Activated B cell treated with CpG ODN at 0.5 μM for 24 hours (primary cell): ENCODE measurements at regions not wholly inside any gene's neighbourhood (a gene's known extent, or its start where the extent isn't known, plus 50 kb on each side); places are given as distances from the start of the nearest gene placed in this dataset.

Experiments used
- ATAC-seq: fragments of 200-7000 bp; cut with Tn5 transposase; one replicate; pipeline ENCODE4 v1.10.0; 2021; ENCODE audit warnings: low read depth, mild to moderate bottlenecking, moderate library complexity
- CTCF ChIA-PET: fragments of 350-600 bp; sonication (Branson Sonifier 250); formaldehyde crosslinking; loops from one replicate; lab custom pipeline; 2021; ENCODE audit warnings: antibody characterized with exemption; lab: Charles Lee
- POLR2A ChIA-PET: fragments of 350-600 bp; sonication (Branson Sonifier 250); formaldehyde crosslinking; loops from one replicate; lab custom pipeline; 2021; ENCODE audit warnings: antibody characterized with exemption; lab: Charles Lee
- DNase-seq: peaks from one replicate; pipeline ENCODE4 v3.0.0; 2022
- H3K27ac Mint-ChIP-seq: one replicate; pipeline ENCODE4 v1.8.0; 2020; ENCODE audit warnings: mixed read lengths
- H3K27me3 Mint-ChIP-seq: one replicate; pipeline ENCODE4 v1.8.0; 2021; ENCODE audit warnings: mixed read lengths
- H3K36me3 Mint-ChIP-seq: one replicate; pipeline ENCODE4 v1.8.0; 2021; ENCODE audit warnings: low read depth, mixed read lengths
- H3K4me1 Mint-ChIP-seq: one replicate; pipeline ENCODE4 v1.8.0; 2021; ENCODE audit warnings: mixed read lengths
- H3K4me3 Mint-ChIP-seq: one replicate; pipeline ENCODE4 v1.8.0; 2020; ENCODE audit warnings: mild to moderate bottlenecking, mixed read lengths
- H3K9me3 Mint-ChIP-seq: one replicate; pipeline ENCODE4 v1.8.0; 2020; ENCODE audit warnings: mixed read lengths
- CTCF ChIP-seq: fragments of 200-600 bp; IDR thresholded peaks from one replicate; pipeline ENCODE4 v1.8.0; 2022; ENCODE audit warnings: antibody characterized with exemption, mild to moderate bottlenecking
- intact Hi-C: fragments of 100-400 bp; cut with micrococcal nuclease; formaldehyde crosslinking; loops from one replicate; pipeline ENCODE4 v1.15.1; 2024

DNA sequence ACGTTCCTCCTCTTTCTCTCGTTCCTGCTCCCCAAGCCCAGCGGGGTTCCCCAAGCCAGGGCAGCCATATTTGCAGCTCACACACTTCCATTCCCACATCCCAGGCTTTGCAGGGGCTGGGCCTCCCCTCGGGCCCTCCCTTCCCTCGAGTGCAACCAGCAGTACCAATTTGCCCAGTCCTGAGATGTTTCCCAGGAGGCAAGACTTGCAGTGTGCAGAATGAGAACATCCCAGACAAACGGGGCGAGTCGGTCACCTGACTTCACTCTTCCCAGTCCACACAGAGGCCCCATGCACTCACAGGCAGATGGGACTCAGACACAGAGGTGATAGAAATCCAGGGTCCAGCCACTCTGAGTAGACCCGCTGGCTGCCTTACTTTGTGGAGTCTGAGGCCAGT is 56.2 kb upstream of the SLC6A6 start:
- CTCF ChIA-PET, result no interaction called here

DNA sequence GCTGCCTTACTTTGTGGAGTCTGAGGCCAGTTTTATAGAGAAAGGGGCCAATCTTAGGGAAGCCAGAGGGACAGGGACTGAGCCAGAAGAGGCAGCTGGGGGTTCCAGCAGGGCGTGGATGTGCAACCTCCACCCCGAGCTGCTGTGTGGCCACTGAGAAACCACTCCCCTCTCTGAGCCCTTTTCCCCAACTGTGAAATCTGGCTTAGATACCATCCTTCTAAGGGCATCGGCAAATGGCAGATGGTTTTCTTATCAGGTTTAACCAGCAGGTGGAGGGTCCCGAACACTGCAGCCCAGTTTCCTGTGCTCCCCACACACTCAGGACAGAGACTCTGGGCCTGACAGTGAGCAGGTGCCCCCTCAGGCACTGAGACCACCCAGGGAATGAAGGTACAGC is 55.8 kb upstream of the SLC6A6 start:
- no peak for TF ChIP-seq CTCF

More for the DNA sequence above, 56.2 kb upstream of the SLC6A6 start:
- POLR2A ChIA-PET, result no interaction called here
- TF ChIP-seq CTCF, result no peak
- Mint-ChIP-seq H3K4me3 (no peak overlapping the region), H3K27me3 (peaks cover 2% of the 10 kb centered on the region), H3K9me3 (no peaks in the 10 kb centered on the region), H3K36me3 (no peaks in the 10 kb centered on the region), H3K27ac (no peak overlapping the region), H3K4me1 (no peaks in the 10 kb centered on the region)
- ATAC-seq, result no peak
- intact Hi-C loops, result no loop called here
- DNase-seq, result no peak

GRCh38 chr3:14347110-14347509 is 55.3 kb upstream of the SLC6A6 start:
- Mint-ChIP-seq H3K4me1 (no peaks in the 10 kb centered on the region), H3K36me3 (no peaks in the 10 kb centered on the region), H3K27me3 (peaks cover 2% of the 10 kb centered on the region), H3K9me3 (no peaks in the 10 kb centered on the region), H3K27ac (no peak overlapping the region), H3K4me3 (no peak overlapping the region)
- ChIA-PET CTCF (interaction anchor here (0.7 kb wide), 1 partner anchor 549 kb away, joined by 4 read pairs; no protein-coding TSS in a partner anchor), POLR2A (no interaction called here)
- DNase-seq (no peak), ATAC-seq (no peak)
- no peak for TF ChIP-seq CTCF
- intact Hi-C loops, result no loop called here

More for the DNA sequence above, 55.8 kb upstream of the SLC6A6 start:
- ChIA-PET CTCF (no interaction called here), POLR2A (no interaction called here)
- ATAC-seq, result no peak
- Mint-ChIP-seq H3K27ac (no peak overlapping the region), H3K27me3 (peaks cover 2% of the 10 kb centered on the region), H3K4me1 (no peaks in the 10 kb centered on the region), H3K4me3 (no peak overlapping the region), H3K36me3 (no peaks in the 10 kb centered on the region), H3K9me3 (no peaks in the 10 kb centered on the region)
- no peak for DNase-seq
- intact Hi-C loops, result no loop called here

DNA sequence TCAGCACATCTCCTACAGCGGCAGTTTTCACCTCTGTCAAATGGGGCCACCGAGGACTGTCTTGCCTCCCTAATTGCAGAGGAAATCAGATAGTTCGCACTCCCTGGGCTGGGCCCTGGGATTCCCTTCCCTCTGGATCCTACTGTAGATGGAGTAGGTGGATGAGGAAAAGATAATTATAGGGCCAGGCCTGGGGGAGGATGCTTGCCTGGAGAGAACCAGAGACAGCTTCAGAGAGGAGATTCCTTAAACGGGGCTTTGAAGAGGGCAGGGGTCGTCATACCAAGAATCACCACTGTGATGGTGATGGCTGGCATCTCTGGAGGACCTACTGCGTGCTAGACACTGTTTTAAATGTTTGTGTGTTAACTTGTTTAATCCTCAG is 50.8 kb upstream of the SLC6A6 start:
- H3K4me1 Mint-ChIP-seq, result no peaks in the 10 kb centered on the region
- TF ChIP-seq CTCF, result no peak
- H3K27ac Mint-ChIP-seq, result no peak overlapping the region
- ChIA-PET CTCF (no interaction called here), POLR2A (no interaction called here)
- no peaks in the 10 kb centered on the region for H3K27me3 Mint-ChIP-seq
- no peak for ATAC-seq
- no peak overlapping the region for H3K4me3 Mint-ChIP-seq
- no peaks in the 10 kb centered on the region for H3K9me3 Mint-ChIP-seq
- H3K36me3 Mint-ChIP-seq, result no peaks in the 10 kb centered on the region
- DNase-seq, result no peak
- intact Hi-C loops, result no loop called here

DNA sequence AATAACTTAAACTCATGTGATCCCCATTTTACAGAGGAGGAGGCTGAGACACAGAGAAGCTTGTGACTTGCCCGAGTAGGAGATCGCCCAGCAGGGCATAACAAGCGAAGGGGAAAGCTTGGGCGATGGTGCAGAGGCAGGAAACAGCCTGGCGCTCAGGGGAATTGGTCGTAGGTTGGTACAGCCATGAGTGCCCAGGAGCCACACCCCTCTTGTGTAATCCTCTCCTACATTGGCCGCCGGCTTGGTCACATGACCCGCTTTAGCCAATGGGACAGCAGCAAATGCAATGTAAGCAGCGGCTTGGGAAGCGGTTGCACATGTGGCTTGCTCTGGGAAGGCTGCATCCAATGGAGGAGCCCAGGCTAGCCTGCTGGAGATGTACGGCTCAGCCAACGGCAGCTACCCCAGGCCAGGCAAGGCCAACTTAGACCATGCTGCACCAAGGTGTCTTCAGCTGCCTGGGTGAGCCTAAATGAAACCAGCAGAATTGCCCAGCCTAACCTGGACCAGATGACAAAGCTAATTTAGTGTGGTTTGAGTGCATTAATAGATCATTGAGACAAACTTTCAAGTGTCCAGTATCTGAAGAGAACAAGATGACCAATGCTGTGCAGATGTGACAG is 50.3 kb upstream of the SLC6A6 start:
- CTCF ChIA-PET, result no interaction called here
- no peak overlapping the region for H3K4me3 Mint-ChIP-seq
- H3K36me3 Mint-ChIP-seq, result no peaks in the 10 kb centered on the region
- H3K27ac Mint-ChIP-seq, result no peak overlapping the region
- no peaks in the 10 kb centered on the region for H3K9me3 Mint-ChIP-seq
- no peaks in the 10 kb centered on the region for H3K4me1 Mint-ChIP-seq
- ATAC-seq (peak; percentile 49), DNase-seq (no peak)
- H3K27me3 Mint-ChIP-seq, result no peaks in the 10 kb centered on the region
- intact Hi-C loops, result no loop called here
- POLR2A ChIA-PET, result no interaction called here
- no peak for TF ChIP-seq CTCF
